A673 (cell line): ENCODE measurements at regions not wholly inside any gene's neighbourhood (a gene's known extent, or its start where the extent isn't known, plus 50 kb on each side); places are given as distances from the start of the nearest gene placed in this dataset.

ENCODE experiments used
- BruUV-seq: library from RNA; stranded (reverse); fragments of 400-500 nt; replicated peaks from 2 replicates; lab custom pipeline; 2021; lab: Mats Ljungman, UMichigan
- CTCF ChIA-PET: fragments of 300-600 bp; sonication (Branson Sonifier 250); formaldehyde crosslinking; loops from one replicate; lab custom pipeline; 2022; ENCODE audit warnings: antibody characterized with exemption; lab: Charles Lee
- POLR2A ChIA-PET: fragments of 300-600 bp; sonication (Branson Sonifier 250); formaldehyde crosslinking; loops from one replicate; lab custom pipeline; 2022; ENCODE audit warnings: antibody characterized with exemption; ENCODE audit not compliant: low non-redundant PET; lab: Charles Lee
- DNase-seq: peaks from one replicate; pipeline ENCODE4 v3.0.0-alpha.2; 2015; ENCODE audit warnings: low spot score
- H3K27ac ChIP-seq: fragments of 200-600 bp; sonication (generic); 2 replicates; pipeline ENCODE4 v1.5.1; 2016; ENCODE audit warnings: mixed run types, low read depth, mild to moderate bottlenecking, mixed read lengths, antibody characterized with exemption, low read length; ENCODE audit not compliant: poor library complexity, severe bottlenecking
- H3K27me3 ChIP-seq: fragments of 200-600 bp; sonication (generic); replicated peaks from 2 replicates; pipeline ENCODE4 v1.6.1; 2017; ENCODE audit warnings: mixed run types, low read depth, mild to moderate bottlenecking, mixed read lengths, antibody characterized with exemption, low read length; ENCODE audit not compliant: insufficient read depth, poor library complexity
- H3K36me3 ChIP-seq: fragments of 200-600 bp; sonication (generic); 2 replicates; pipeline ENCODE4 v1.6.1; 2016; ENCODE audit warnings: mixed run types, mild to moderate bottlenecking, mixed read lengths, antibody characterized with exemption, low read length; ENCODE audit not compliant: insufficient read depth, poor library complexity, severe bottlenecking
- H3K4me1 ChIP-seq: fragments of 200-600 bp; sonication (generic); 2 replicates; pipeline ENCODE4 v1.6.1; 2017; ENCODE audit warnings: mixed run types, mild to moderate bottlenecking, mixed read lengths, antibody characterized with exemption, low read length; ENCODE audit not compliant: insufficient read depth, poor library complexity, severe bottlenecking
- H3K4me3 ChIP-seq: fragments of 200-600 bp; sonication (generic); 2 replicates; pipeline ENCODE4 v1.5.1; 2016; ENCODE audit warnings: low read depth, mixed run types, mild to moderate bottlenecking, mixed read lengths, low read length; ENCODE audit not compliant: poor library complexity, severe bottlenecking
- H3K9me3 ChIP-seq: fragments of 200-600 bp; sonication (generic); 2 replicates; pipeline ENCODE4 v1.6.1; 2016; ENCODE audit warnings: mixed run types, low read depth, mild to moderate bottlenecking, mixed read lengths, antibody characterized with exemption, low read length; ENCODE audit not compliant: poor library complexity, severe bottlenecking
- CTCF ChIP-seq: fragments of 300-800, 200-600 bp; sonication (generic); conservative IDR thresholded peaks from 2 replicates; pipeline ENCODE4 v1.5.1; 2017; ENCODE audit warnings: low read depth, mild to moderate bottlenecking, antibody characterized with exemption, low read length, moderate library complexity, mixed read lengths
- EZH2 ChIP-seq: fragments of 200-600 bp; sonication (generic); IDR thresholded peaks from 2 replicates; pipeline ENCODE4 v1.6.1; 2017; ENCODE audit warnings: borderline replicate concordance, low read depth, mild to moderate bottlenecking, mixed read lengths, antibody characterized with exemption, low read length; ENCODE audit not compliant: poor library complexity, severe bottlenecking
- intact Hi-C: fragments of 100-400 bp; cut with micrococcal nuclease; formaldehyde crosslinking; loops from one replicate; pipeline ENCODE4 v1.10.0; 2022; ENCODE audit not compliant: unreplicated experiment

DNA sequence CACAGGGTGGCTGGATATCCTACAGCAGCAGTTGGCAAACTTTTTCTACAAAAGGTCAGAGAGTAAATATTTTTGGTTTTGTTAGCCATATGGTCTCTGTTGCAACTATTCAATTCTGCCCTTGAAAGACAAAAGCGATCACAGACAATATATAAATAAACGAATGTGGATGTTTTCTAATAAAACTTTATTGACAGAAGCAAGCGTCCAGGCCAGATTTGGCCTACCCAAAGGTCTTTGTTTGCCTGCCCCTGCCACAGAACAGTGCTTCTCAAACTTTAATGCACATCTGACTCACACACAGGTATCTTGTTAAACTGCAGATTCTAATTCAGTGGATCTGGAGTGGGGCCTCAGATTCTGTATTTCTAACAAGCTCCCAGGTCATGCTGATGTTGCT lies 621.4 kb upstream of the DIPK2B start:
- BruUV-seq: no TSS peak
- H3K4me3 ChIP-seq: no peak overlapping the region
- DNase-seq: no peak
- TF ChIP-seq EZH2: no peak
- H3K4me1 ChIP-seq: no peaks in the 10 kb centered on the region
- POLR2A ChIA-PET: no interaction called here
- intact Hi-C loops: loop anchor here (5.0 to 10.0 kb wide), 3 partner anchors 307 to 585 kb away; no protein-coding TSS in a partner anchor
- H3K36me3 ChIP-seq: peaks cover 5% of the 10 kb centered on the region
- CTCF ChIA-PET: no interaction called here
- H3K27me3 ChIP-seq: no peaks in the 10 kb centered on the region
- peaks cover 3% of the 10 kb centered on the region for H3K9me3 ChIP-seq
- no peak overlapping the region for H3K27ac ChIP-seq

DNA sequence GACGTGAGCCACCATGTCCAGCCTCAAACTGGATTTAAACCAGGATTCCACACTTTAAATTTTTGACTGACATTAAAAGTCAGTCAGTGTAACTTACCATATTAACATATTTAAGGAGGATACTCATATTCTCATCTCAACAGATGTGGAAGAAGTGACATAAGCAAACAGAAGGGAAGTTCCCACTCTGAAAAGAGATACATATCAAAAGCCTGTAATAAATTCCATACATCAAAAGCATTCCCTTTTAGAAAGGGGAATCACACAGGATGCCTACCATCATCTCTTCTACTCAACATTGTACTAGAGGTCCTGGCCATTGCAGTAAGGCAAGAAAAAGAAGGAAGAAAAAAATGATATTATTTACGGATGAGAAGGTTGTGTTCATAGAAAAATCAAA lies 618.2 kb upstream of the DIPK2B start:
- no peaks in the 10 kb centered on the region for H3K4me1 ChIP-seq
- intact Hi-C loops: no loop called here
- peaks cover 3% of the 10 kb centered on the region for H3K9me3 ChIP-seq
- H3K36me3 ChIP-seq: peaks cover 11% of the 10 kb centered on the region
- POLR2A ChIA-PET: no interaction called here
- no peak for TF ChIP-seq CTCF
- no peak for TF ChIP-seq EZH2
- H3K27ac ChIP-seq: no peak overlapping the region
- no peak overlapping the region for H3K4me3 ChIP-seq
- no peaks in the 10 kb centered on the region for H3K27me3 ChIP-seq
- CTCF ChIA-PET: no interaction called here
- no TSS peak for BruUV-seq
- no peak for DNase-seq

GRCh38 chrX:45815441-45815840 lies 614.8 kb upstream of the DIPK2B start:
- intact Hi-C loops: no loop called here
- no TSS peak for BruUV-seq
- H3K27me3 ChIP-seq: no peaks in the 10 kb centered on the region
- H3K4me3 ChIP-seq: no peak overlapping the region
- POLR2A ChIA-PET: no interaction called here
- no peaks in the 10 kb centered on the region for H3K4me1 ChIP-seq
- peaks cover 11% of the 10 kb centered on the region for H3K36me3 ChIP-seq
- H3K9me3 ChIP-seq: peaks cover 3% of the 10 kb centered on the region
- TF ChIP-seq CTCF (no peak), EZH2 (no peak)
- CTCF ChIA-PET: no interaction called here
- no peak for DNase-seq
- H3K27ac ChIP-seq: no peak overlapping the region

DNA sequence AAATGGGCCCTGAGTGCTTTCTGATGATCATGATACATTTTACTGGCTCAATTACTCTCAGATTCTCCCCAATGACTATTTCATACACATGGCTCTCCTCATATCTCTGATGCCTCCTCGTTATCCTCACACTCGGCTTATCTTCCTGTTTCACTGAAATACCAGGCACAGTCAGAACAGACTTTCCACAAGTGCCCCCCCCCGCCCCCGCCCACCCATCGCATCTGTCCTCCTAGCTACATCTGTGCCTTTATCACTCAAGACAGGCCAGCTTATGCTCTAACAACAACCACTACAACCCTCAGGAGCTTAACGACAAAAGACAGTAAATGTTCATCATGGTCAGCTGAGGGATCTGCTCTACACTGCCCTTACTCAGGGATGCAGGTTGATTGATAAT lies 610.6 kb upstream of the DIPK2B start:
- intact Hi-C loops: no loop called here
- H3K27ac ChIP-seq: no peak overlapping the region
- H3K36me3 ChIP-seq: peaks cover 3% of the 10 kb centered on the region
- no peaks in the 10 kb centered on the region for H3K27me3 ChIP-seq
- peaks cover 21% of the 10 kb centered on the region for H3K4me1 ChIP-seq
- no peak overlapping the region for H3K4me3 ChIP-seq
- BruUV-seq: no TSS peak
- no peak for TF ChIP-seq EZH2
- no peak for TF ChIP-seq CTCF
- CTCF ChIA-PET: interaction anchor here (0.6 kb wide), 1 partner anchor 9 kb away, joined by 5 read pairs; no protein-coding TSS in a partner anchor
- no peaks in the 10 kb centered on the region for H3K9me3 ChIP-seq
- POLR2A ChIA-PET: no interaction called here
- no peak for DNase-seq
